ENCODE measurements at regions not wholly inside any gene's neighbourhood (a gene's known extent, or its start where the extent isn't known, plus 50 kb on each side); places are given as distances from the start of the nearest gene placed in this dataset.

- TF ChIP-seq POLR2A (IDR thresholded peaks at IDR 0.05; ENCODE audit: low read depth, low read length) (no peak), POLR2AphosphoS5 (IDR thresholded peaks at IDR 0.05; ENCODE audit: low read depth, low read length) (no peak)
These were observed 123.6 kb downstream of the NPTX2 start for GRCh38 chr7:98740643-98741042.
